CD14-positive monocyte (primary cell): ENCODE measurements at regions not wholly inside any gene's neighbourhood (a gene's known extent, or its start where the extent isn't known, plus 50 kb on each side); places are given as distances from the start of the nearest gene placed in this dataset.

ENCODE experiments used
- DNase-seq, 3 donors: peaks; one replicate each; pipeline ENCODE4 v3.0.0-alpha.2; 2011 to 2022
- H2AFZ ChIP-seq: 2 replicates; pipeline ENCODE4 v1.6.0; 2012; ENCODE audit warnings: mild to moderate bottlenecking, low read depth, low read length, inconsistent platforms; ENCODE audit not compliant: insufficient read depth, poor library complexity, severe bottlenecking
- H3K27ac ChIP-seq, 2 donors: 1 replicate in 1 of 2; 2 replicates in 1 of 2; pipeline ENCODE4 v1.5.1; 2012 to 2013; ENCODE audit warnings: low read length in 2 of 2, control low read depth in 1 of 2, inconsistent platforms in 1 of 2, low read depth in 1 of 2, mild to moderate bottlenecking in 1 of 2
- H3K27me3 ChIP-seq, 2 donors: one replicate each; pipeline versions ENCODE4 v1.6.0 to v1.6.1; 2011 to 2013; ENCODE audit warnings: low read length in 2 of 2; ENCODE audit not compliant: control insufficient read depth in 2 of 2, insufficient read depth in 2 of 2
- H3K36me3 ChIP-seq, 2 donors: replicated peaks in 1 of 2; 1 replicate in 1 of 2; 2 replicates in 1 of 2; pipeline versions ENCODE4 v1.5.1 to v1.6.1; 2012 to 2013; ENCODE audit warnings: low read length in 2 of 2, control low read depth in 1 of 2, inconsistent platforms in 1 of 2, mild to moderate bottlenecking in 1 of 2; ENCODE audit not compliant: insufficient read depth in 2 of 2, control insufficient read depth in 1 of 2
- H3K4me1 ChIP-seq, 2 donors: 1 replicate in 1 of 2; 2 replicates in 1 of 2; pipeline versions ENCODE4 v1.5.1 to v1.6.1; 2012 to 2013; ENCODE audit warnings: low read length in 2 of 2, control low read depth in 1 of 2, inconsistent platforms in 1 of 2, mild to moderate bottlenecking in 1 of 2, moderate library complexity in 1 of 2; ENCODE audit not compliant: insufficient read depth in 2 of 2, control insufficient read depth in 1 of 2
- H3K4me2 ChIP-seq: replicated peaks from 2 replicates; pipeline ENCODE3; 2012; ENCODE audit warnings: low read length, moderate library complexity, mild to moderate bottlenecking; ENCODE audit not compliant: poor library complexity, severe bottlenecking; ENCODE audit errors: extremely low read depth
- H3K4me3 ChIP-seq, 3 experiments: fragments of 200-600 bp in 1 of 3; sonication (generic) in 1 of 3; replicated peaks in 1 of 3; 1 replicate in 2 of 3; 2 replicates in 1 of 3; pipeline ENCODE4 v1.5.1; 2011 to 2013; ENCODE audit warnings: low read length in 3 of 3, mild to moderate bottlenecking in 3 of 3, control low read depth in 2 of 3, low read depth in 2 of 3, inconsistent platforms in 1 of 3, moderate library complexity in 1 of 3
- H3K79me2 ChIP-seq: 2 replicates; pipeline ENCODE4 v1.6.0; 2012; ENCODE audit warnings: mild to moderate bottlenecking, control low read depth, inconsistent platforms, low read length, moderate library complexity; ENCODE audit not compliant: insufficient read depth
- H3K9ac ChIP-seq: 2 replicates; pipeline ENCODE4 v1.6.0; 2017; ENCODE audit warnings: low read length, mild to moderate bottlenecking; ENCODE audit not compliant: insufficient read depth, poor library complexity, severe bottlenecking
- H3K9me3 ChIP-seq, 2 donors: replicated peaks in 1 of 2; 1 replicate in 1 of 2; 2 replicates in 1 of 2; pipeline versions ENCODE4 v1.5.1 to v1.6.1; 2012 to 2013; ENCODE audit warnings: low read length in 2 of 2, control low read depth in 1 of 2; ENCODE audit not compliant: control insufficient read depth in 1 of 2, insufficient read depth in 1 of 2
- H4K20me1 ChIP-seq: 2 replicates; pipeline ENCODE4 v1.6.0; 2012; ENCODE audit warnings: mild to moderate bottlenecking, low read length, control low read depth, moderate library complexity; ENCODE audit not compliant: insufficient read depth
- H3K27ac Mint-ChIP-seq, 7 donors: one replicate each; pipeline ENCODE4 v1.8.0; 2020; ENCODE audit warnings: mild to moderate bottlenecking in 7 of 7, mixed read lengths in 7 of 7, moderate library complexity in 6 of 7, inconsistent platforms in 2 of 7
- H3K27me3 Mint-ChIP-seq, 3 donors: one replicate each; pipeline ENCODE4 v1.8.0; 2021 to 2022; ENCODE audit warnings: low read depth in 3 of 3, mild to moderate bottlenecking in 3 of 3, mixed read lengths in 3 of 3, moderate library complexity in 3 of 3, inconsistent platforms in 1 of 3
- H3K36me3 Mint-ChIP-seq, 2 donors: one replicate each; pipeline ENCODE4 v1.8.0; 2020; ENCODE audit warnings: mixed read lengths in 2 of 2, inconsistent platforms in 1 of 2, mild to moderate bottlenecking in 1 of 2
- H3K4me1 Mint-ChIP-seq: one replicate; pipeline ENCODE4 v1.8.0; 2020; ENCODE audit warnings: mild to moderate bottlenecking, mixed read lengths
- H3K4me3 Mint-ChIP-seq, 2 donors: one replicate each; pipeline ENCODE4 v1.8.0; 2020; ENCODE audit warnings: mild to moderate bottlenecking in 2 of 2, mixed read lengths in 2 of 2, moderate library complexity in 1 of 2
- H3K9me3 Mint-ChIP-seq, 7 donors: one replicate each; pipeline ENCODE4 v1.8.0; 2020 to 2022; ENCODE audit warnings: mixed read lengths in 7 of 7, mild to moderate bottlenecking in 6 of 7, moderate library complexity in 6 of 7, inconsistent platforms in 2 of 7
- CTCF ChIP-seq: fragments of 200-600 bp; IDR thresholded peaks from one replicate; pipeline ENCODE4 v1.8.0; 2022; ENCODE audit warnings: antibody characterized with exemption, mild to moderate bottlenecking
- WGBS: methylation state at CpG from one replicate; pipeline ENCODE4 v1.1.5; 2013; ENCODE audit warnings: missing lambda C conversion rate; ENCODE audit not compliant: insufficient coverage; 5-methylcytosine and 5-hydroxymethylcytosine counted together
- intact Hi-C, 2 donors: fragments of 100-400 bp; cut with micrococcal nuclease; formaldehyde crosslinking; loops; one replicate each; pipeline versions ENCODE4 v1.15.0 to v1.15.1; 2023

DNA sequence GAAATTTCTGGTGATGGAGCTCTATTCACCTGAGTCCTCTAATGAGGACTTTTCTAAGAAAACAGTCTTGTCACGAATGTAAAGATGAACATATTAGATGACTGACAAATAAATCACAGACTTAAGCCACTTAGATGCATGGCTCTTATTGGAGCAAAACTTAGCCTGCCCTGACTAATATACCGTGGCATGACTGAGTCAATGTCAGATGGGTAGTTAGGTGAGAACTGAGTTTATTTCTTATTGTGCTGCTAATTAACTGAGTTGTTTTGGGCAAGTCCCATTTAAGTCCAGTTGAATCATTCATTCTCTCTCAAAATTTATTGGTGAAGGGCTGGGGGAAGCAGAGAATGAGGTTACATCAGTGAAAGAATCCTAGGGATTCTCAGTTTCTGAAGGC is 459.8 kb downstream of the MCTP2 start:
- Histone ChIP-seq H3K4me3 (no peak overlapping the region), H3K4me2 (no peak overlapping the region), H4K20me1 (no peaks in the 10 kb centered on the region), H2AFZ (no peak overlapping the region), H3K27me3 (no peaks in the 10 kb centered on the region), H3K9ac (no peak overlapping the region), H3K27ac (no peak overlapping the region), H3K4me1 (no peaks in the 10 kb centered on the region), H3K9me3 (no peaks in the 10 kb centered on the region), H3K36me3 (no peaks in the 10 kb centered on the region), H3K79me2 (no peaks in the 10 kb centered on the region)
- Mint-ChIP-seq H3K27me3 (peaks cover 0 to 4% (median 2%) of the 10 kb centered on the region in 3 donors), H3K4me1 (no peaks in the 10 kb centered on the region), H3K36me3 (no peaks in the 10 kb centered on the region), H3K27ac (no peak overlapping the region), H3K4me3 (no peak overlapping the region), H3K9me3 (no peaks in the 10 kb centered on the region)
- no peak for DNase-seq
- TF ChIP-seq CTCF: no peak
- no CpG with 5 or more reads among the region's 2 CpGs for WGBS
- intact Hi-C loops: no loop called here

GRCh38 chr15:94692710-94693109 is 461.3 kb downstream of the MCTP2 start:
- Histone ChIP-seq H3K27me3 (no peaks in the 10 kb centered on the region), H2AFZ (no peak overlapping the region), H3K4me3 (no peak overlapping the region), H3K4me1 (no peaks in the 10 kb centered on the region), H3K4me2 (no peak overlapping the region), H3K79me2 (no peaks in the 10 kb centered on the region), H3K27ac (no peak overlapping the region), H3K9me3 (no peaks in the 10 kb centered on the region), H4K20me1 (no peaks in the 10 kb centered on the region), H3K36me3 (no peaks in the 10 kb centered on the region), H3K9ac (no peak overlapping the region)
- H3K27ac Mint-ChIP-seq: no peak overlapping the region
- no peaks in the 10 kb centered on the region for H3K9me3 Mint-ChIP-seq
- WGBS: no CpG with 5 or more reads among the region's 3 CpGs
- no peaks in the 10 kb centered on the region for H3K36me3 Mint-ChIP-seq
- no peak for DNase-seq
- TF ChIP-seq CTCF: no peak
- H3K4me3 Mint-ChIP-seq: no peak overlapping the region
- intact Hi-C loops: no loop called here
- H3K27me3 Mint-ChIP-seq: peaks cover 0 to 4% (median 2%) of the 10 kb centered on the region in 3 donors
- H3K4me1 Mint-ChIP-seq: no peaks in the 10 kb centered on the region
